Adrenal gland (tissue), 9 donors: ENCODE measurements at regions not wholly inside any gene's neighbourhood (a gene's known extent, or its start where the extent isn't known, plus 50 kb on each side); places are given as distances from the start of the nearest gene placed in this dataset.

ENCODE experiments used
- DNase-seq, 7 donors: peaks; one replicate each; pipeline ENCODE4 v3.0.0-alpha.2; 2019 to 2020
- H3K27ac ChIP-seq, 5 donors: fragments of 200-600 bp; sonication (generic) in 4 of 5; 1 replicate in 3 of 5; 2 replicates in 2 of 5; pipeline versions ENCODE4 v1.5.1 to v1.8.0; 2016 to 2020; ENCODE audit warnings: mild to moderate bottlenecking in 1 of 5
- H3K27me3 ChIP-seq: fragments of 200-600 bp; 2 replicates; pipeline ENCODE4 v1.8.0; 2021
- H3K36me3 ChIP-seq, 2 donors: fragments of 200-600 bp; replicated peaks in 1 of 2; 1 replicate in 1 of 2; 2 replicates in 1 of 2; pipeline versions ENCODE4 v1.5.1 to v1.8.0; 2018 to 2022
- H3K4me1 ChIP-seq, 2 donors: fragments of 200-600 bp; replicated peaks in 1 of 2; 1 replicate in 1 of 2; 2 replicates in 1 of 2; pipeline versions ENCODE4 v1.5.1 to v1.8.0; 2018 to 2021
- H3K4me3 ChIP-seq, 4 donors: fragments of 200-600 bp; sonication (generic) in 3 of 4; one replicate each; pipeline ENCODE4 v1.5.1; 2016 to 2018
- H3K9me3 ChIP-seq, 3 donors: fragments of 200-600 bp; sonication (generic) in 1 of 3; replicated peaks in 1 of 3; 1 replicate in 2 of 3; 2 replicates in 1 of 3; pipeline versions ENCODE4 v1.5.1 to v1.8.0; 2016 to 2021
- CTCF ChIP-seq, 6 experiments: fragments of 450-650 bp in 4 of 6; fragments of 200-600 bp in 2 of 6; sonication (generic) in 1 of 6; IDR thresholded peaks; 1 replicate in 5 of 6; 2 replicates in 1 of 6; pipeline versions ENCODE4 v1.5.1 to v1.8.0; 2016 to 2021; ENCODE audit warnings: antibody characterized with exemption in 6 of 6, mild to moderate bottlenecking in 2 of 6, moderate library complexity in 1 of 6
- POLR2A ChIP-seq, 2 donors: fragments of 450-650 bp; IDR thresholded peaks; one replicate each; pipeline ENCODE4 v1.6.1; 2017; ENCODE audit warnings: antibody characterized with exemption in 2 of 2, mild to moderate bottlenecking in 2 of 2, moderate library complexity in 1 of 2
- WGBS, 4 donors: extraction: QIAGEN DNeasy Blood & Tissue Kit in 2 of 4; methylation state at CpG; one replicate each; pipeline versions ENCODE4 v1.1.5 to v1.1.7; 2013 to 2017; 5-methylcytosine and 5-hydroxymethylcytosine counted together
- intact Hi-C, 2 donors: fragments of 100-400 bp; cut with DNase I; formaldehyde crosslinking; loops; one replicate each; pipeline versions ENCODE4 v1.14.1 to v1.15.0; 2022 to 2023
- donor health status: healthy with polysubstance abuse.
- donor health status: Bipolar disorder and iron deficiency.
- donor health status: DM: yes; HTN: yes; CAD: no.
- donor health status: DM: no; HTN: no; CAD: no.
- donor health status: DM: no; HTN: no; CAD: no.

- no peak for DNase-seq
- H3K36me3 ChIP-seq, result no peaks in the 10 kb centered on the region
- WGBS, 4 donors, result 51 to 65% (median 55%) methylated on average over 3 of the region's 3 CpGs
- H3K27ac ChIP-seq, result peak overlapping the region in 4 of 5 donors; percentile 26 to 81 (median 54)
- TF ChIP-seq POLR2A (IDR thresholded peaks at IDR 0.05), result no peak
- no peak for TF ChIP-seq CTCF (IDR thresholded peaks at IDR 0.05)
- H3K4me3 ChIP-seq, result no peak overlapping the region
- H3K4me1 ChIP-seq, result peaks cover 3 to 10% of the 10 kb centered on the region in 2 donors
- H3K27me3 ChIP-seq, result no peaks in the 10 kb centered on the region
- intact Hi-C loops, result no loop called here
- no peaks in the 10 kb centered on the region for H3K9me3 ChIP-seq
Measured at GRCh38 chr6:138719011-138719635, 54.4 kb upstream of the CCDC28A start.

GRCh38 chr6:138719744-138720143 is 53.8 kb upstream of the CCDC28A start:
- peaks cover 3 to 14% of the 10 kb centered on the region in 2 donors for H3K4me1 ChIP-seq
- no peaks in the 10 kb centered on the region for H3K9me3 ChIP-seq
- 42 to 61% (median 42%) methylated on average over 1 of the region's 1 CpG for WGBS, 4 donors
- DNase-seq, result no peak
- intact Hi-C loops, result no loop called here
- peak overlapping the region in 4 of 5 donors; percentile 26 to 81 (median 54) for H3K27ac ChIP-seq
- no peaks in the 10 kb centered on the region for H3K27me3 ChIP-seq
- no peak for TF ChIP-seq POLR2A (IDR thresholded peaks at IDR 0.05)
- TF ChIP-seq CTCF (IDR thresholded peaks at IDR 0.05), result no peak
- no peaks in the 10 kb centered on the region for H3K36me3 ChIP-seq
- H3K4me3 ChIP-seq, result no peak overlapping the region

GRCh38 chr6:138722425-138723371 is 50.9 kb upstream of the CCDC28A start:
- WGBS, 4 donors, result 70 to 86% (median 75%) methylated on average over 4 of the region's 4 CpGs
- no peak overlapping the region for H3K4me3 ChIP-seq
- intact Hi-C loops, result no loop called here
- peak overlapping the region in 2 of 5 donors; percentile 2 to 36 for H3K27ac ChIP-seq
- no peak for DNase-seq
- no peaks in the 10 kb centered on the region for H3K36me3 ChIP-seq
- peaks cover 3 to 24% of the 10 kb centered on the region in 2 donors for H3K4me1 ChIP-seq
- no peak for TF ChIP-seq POLR2A (IDR thresholded peaks at IDR 0.05)
- no peak for TF ChIP-seq CTCF (IDR thresholded peaks at IDR 0.05)
- no peaks in the 10 kb centered on the region for H3K27me3 ChIP-seq
- H3K9me3 ChIP-seq, result no peaks in the 10 kb centered on the region
